ENCODE measurements at regions not wholly inside any gene's neighbourhood (a gene's known extent, or its start where the extent isn't known, plus 50 kb on each side); places are given as distances from the start of the nearest gene placed in this dataset.

- H3K27me3 ChIP-seq (replicated peaks in 2 of 5; ENCODE audit: control insufficient read depth in 4 of 5, insufficient read depth in 5 of 5, low read length in 4 of 5): no peaks in the 10 kb centered on the region
- peaks cover 3 to 12% (median 7%) of the 10 kb centered on the region in 5 experiments for H3K9me3 ChIP-seq (ENCODE audit: control extremely low read depth in 1 of 5, control insufficient read depth in 4 of 5, insufficient read depth in 2 of 5, low read depth in 1 of 5, low read length in 4 of 5)
- H3K4me1 ChIP-seq (ENCODE audit: control extremely low read depth in 1 of 4, control insufficient read depth in 4 of 4, insufficient read depth in 4 of 4, low read length in 3 of 4): no peaks in the 10 kb centered on the region
- H3K4me3 ChIP-seq (ENCODE audit: control insufficient read depth in 1 of 7, extremely low read depth in 1 of 7, insufficient read depth in 4 of 7, low read depth in 2 of 7, low read length in 6 of 7): no peak overlapping the region
- ChIA-PET CTCF (no interaction called here), POLR2A (no interaction called here)
- no peak for DNase-seq
- no peaks in the 10 kb centered on the region for H3K36me3 ChIP-seq (ENCODE audit: control insufficient read depth in 4 of 4, insufficient read depth in 4 of 4, low read length in 3 of 4)
- no peak overlapping the region for H3K27ac ChIP-seq (ENCODE audit: insufficient read depth in 1 of 2, low read depth in 1 of 2, low read length in 2 of 2, poor library complexity in 1 of 2, severe bottlenecking in 2 of 2)
Observed at GRCh38 chr4:30413915-30414314, 306.3 kb upstream of the PCDH7 start.

- Histone ChIP-seq H3K36me3 (ENCODE audit: control insufficient read depth in 4 of 4, insufficient read depth in 4 of 4, low read length in 3 of 4) (no peaks in the 10 kb centered on the region), H3K9me3 (ENCODE audit: control extremely low read depth in 1 of 5, control insufficient read depth in 4 of 5, insufficient read depth in 2 of 5, low read depth in 1 of 5, low read length in 4 of 5) (peaks cover 3 to 12% (median 7%) of the 10 kb centered on the region in 5 experiments), H3K4me3 (ENCODE audit: control insufficient read depth in 1 of 7, extremely low read depth in 1 of 7, insufficient read depth in 4 of 7, low read depth in 2 of 7, low read length in 6 of 7) (no peak overlapping the region), H3K27me3 (replicated peaks in 2 of 5; ENCODE audit: control insufficient read depth in 4 of 5, insufficient read depth in 5 of 5, low read length in 4 of 5) (no peaks in the 10 kb centered on the region), H3K4me1 (ENCODE audit: control extremely low read depth in 1 of 4, control insufficient read depth in 4 of 4, insufficient read depth in 4 of 4, low read length in 3 of 4) (no peaks in the 10 kb centered on the region), H3K27ac (ENCODE audit: insufficient read depth in 1 of 2, low read depth in 1 of 2, low read length in 2 of 2, poor library complexity in 1 of 2, severe bottlenecking in 2 of 2) (no peak overlapping the region)
- POLR2A ChIA-PET: interaction anchor here (0.6 kb wide), 1 partner anchor 72 kb away, joined by 3 read pairs; no protein-coding TSS in a partner anchor
- DNase-seq: no peak
- CTCF ChIA-PET: no interaction called here
- 80% methylated on average over 2 of the region's 3 CpGs for WGBS (ENCODE audit: insufficient coverage)
Observed at GRCh38 chr4:30416547-30416946, 303.6 kb upstream of the PCDH7 start.

GRCh38 chr4:30427932-30428331 lies 292.2 kb upstream of the PCDH7 start:
- Histone ChIP-seq H3K27me3 (replicated peaks in 2 of 5; ENCODE audit: control insufficient read depth in 4 of 5, insufficient read depth in 5 of 5, low read length in 4 of 5) (no peaks in the 10 kb centered on the region), H3K9me3 (ENCODE audit: control extremely low read depth in 1 of 5, control insufficient read depth in 4 of 5, insufficient read depth in 2 of 5, low read depth in 1 of 5, low read length in 4 of 5) (no peaks in the 10 kb centered on the region), H3K4me3 (ENCODE audit: control insufficient read depth in 1 of 7, extremely low read depth in 1 of 7, insufficient read depth in 4 of 7, low read depth in 2 of 7, low read length in 6 of 7) (no peak overlapping the region), H3K27ac (ENCODE audit: insufficient read depth in 1 of 2, low read depth in 1 of 2, low read length in 2 of 2, poor library complexity in 1 of 2, severe bottlenecking in 2 of 2) (no peak overlapping the region), H3K36me3 (ENCODE audit: control insufficient read depth in 4 of 4, insufficient read depth in 4 of 4, low read length in 3 of 4) (no peaks in the 10 kb centered on the region), H3K4me1 (ENCODE audit: control extremely low read depth in 1 of 4, control insufficient read depth in 4 of 4, insufficient read depth in 4 of 4, low read length in 3 of 4) (no peaks in the 10 kb centered on the region)
- DNase-seq: no peak
- ChIA-PET CTCF (no interaction called here), POLR2A (no interaction called here)
- no CpG with 5 or more reads among the region's 2 CpGs for WGBS (ENCODE audit: insufficient coverage)

- no peak overlapping the region for H3K27ac ChIP-seq (ENCODE audit: insufficient read depth in 1 of 2, low read depth in 1 of 2, low read length in 2 of 2, poor library complexity in 1 of 2, severe bottlenecking in 2 of 2)
- no peaks in the 10 kb centered on the region for H3K27me3 ChIP-seq (replicated peaks in 2 of 5; ENCODE audit: control insufficient read depth in 4 of 5, insufficient read depth in 5 of 5, low read length in 4 of 5)
- DNase-seq: no peak
- H3K9me3 ChIP-seq (ENCODE audit: control extremely low read depth in 1 of 5, control insufficient read depth in 4 of 5, insufficient read depth in 2 of 5, low read depth in 1 of 5, low read length in 4 of 5): no peaks in the 10 kb centered on the region
- CTCF ChIA-PET: no interaction called here
- H3K4me1 ChIP-seq (ENCODE audit: control extremely low read depth in 1 of 4, control insufficient read depth in 4 of 4, insufficient read depth in 4 of 4, low read length in 3 of 4): no peaks in the 10 kb centered on the region
- POLR2A ChIA-PET: no interaction called here
- WGBS (ENCODE audit: insufficient coverage): 100% methylated on average over 2 of the region's 6 CpGs
- no peaks in the 10 kb centered on the region for H3K36me3 ChIP-seq (ENCODE audit: control insufficient read depth in 4 of 4, insufficient read depth in 4 of 4, low read length in 3 of 4)
- no peak overlapping the region for H3K4me3 ChIP-seq (ENCODE audit: control insufficient read depth in 1 of 7, extremely low read depth in 1 of 7, insufficient read depth in 4 of 7, low read depth in 2 of 7, low read length in 6 of 7)
Observed at GRCh38 chr4:30429813-30430761, 290.1 kb upstream of the PCDH7 start.

- CTCF ChIA-PET: no interaction called here
- Histone ChIP-seq H3K27ac (ENCODE audit: insufficient read depth in 1 of 2, low read depth in 1 of 2, low read length in 2 of 2, poor library complexity in 1 of 2, severe bottlenecking in 2 of 2) (no peak overlapping the region), H3K4me1 (ENCODE audit: control extremely low read depth in 1 of 4, control insufficient read depth in 4 of 4, insufficient read depth in 4 of 4, low read length in 3 of 4) (no peaks in the 10 kb centered on the region), H3K4me3 (ENCODE audit: control insufficient read depth in 1 of 7, extremely low read depth in 1 of 7, insufficient read depth in 4 of 7, low read depth in 2 of 7, low read length in 6 of 7) (peak overlapping the region in 1 of 7 experiments; percentile 9), H3K36me3 (ENCODE audit: control insufficient read depth in 4 of 4, insufficient read depth in 4 of 4, low read length in 3 of 4) (no peaks in the 10 kb centered on the region), H3K27me3 (replicated peaks in 2 of 5; ENCODE audit: control insufficient read depth in 4 of 5, insufficient read depth in 5 of 5, low read length in 4 of 5) (no peaks in the 10 kb centered on the region), H3K9me3 (ENCODE audit: control extremely low read depth in 1 of 5, control insufficient read depth in 4 of 5, insufficient read depth in 2 of 5, low read depth in 1 of 5, low read length in 4 of 5) (no peaks in the 10 kb centered on the region)
- no peak for DNase-seq
- POLR2A ChIA-PET: no interaction called here
- 50% methylated on average over 2 of the region's 2 CpGs for WGBS (ENCODE audit: insufficient coverage)
Observed at GRCh38 chr4:30434656-30435055, 285.5 kb upstream of the PCDH7 start.

GRCh38 chr4:30436394-30436793 lies 283.8 kb upstream of the PCDH7 start:
- Histone ChIP-seq H3K27ac (ENCODE audit: insufficient read depth in 1 of 2, low read depth in 1 of 2, low read length in 2 of 2, poor library complexity in 1 of 2, severe bottlenecking in 2 of 2) (no peak overlapping the region), H3K9me3 (ENCODE audit: control extremely low read depth in 1 of 5, control insufficient read depth in 4 of 5, insufficient read depth in 2 of 5, low read depth in 1 of 5, low read length in 4 of 5) (no peaks in the 10 kb centered on the region), H3K4me3 (ENCODE audit: control insufficient read depth in 1 of 7, extremely low read depth in 1 of 7, insufficient read depth in 4 of 7, low read depth in 2 of 7, low read length in 6 of 7) (no peak overlapping the region), H3K36me3 (ENCODE audit: control insufficient read depth in 4 of 4, insufficient read depth in 4 of 4, low read length in 3 of 4) (no peaks in the 10 kb centered on the region), H3K4me1 (ENCODE audit: control extremely low read depth in 1 of 4, control insufficient read depth in 4 of 4, insufficient read depth in 4 of 4, low read length in 3 of 4) (no peaks in the 10 kb centered on the region), H3K27me3 (replicated peaks in 2 of 5; ENCODE audit: control insufficient read depth in 4 of 5, insufficient read depth in 5 of 5, low read length in 4 of 5) (no peaks in the 10 kb centered on the region)
- no peak for DNase-seq
- POLR2A ChIA-PET: no interaction called here
- no CpG with 5 or more reads among the region's 1 CpG for WGBS (ENCODE audit: insufficient coverage)
- CTCF ChIA-PET: no interaction called here

- Histone ChIP-seq H3K36me3 (ENCODE audit: control insufficient read depth in 4 of 4, insufficient read depth in 4 of 4, low read length in 3 of 4) (no peaks in the 10 kb centered on the region), H3K4me3 (ENCODE audit: control insufficient read depth in 1 of 7, extremely low read depth in 1 of 7, insufficient read depth in 4 of 7, low read depth in 2 of 7, low read length in 6 of 7) (no peak overlapping the region), H3K9me3 (ENCODE audit: control extremely low read depth in 1 of 5, control insufficient read depth in 4 of 5, insufficient read depth in 2 of 5, low read depth in 1 of 5, low read length in 4 of 5) (no peaks in the 10 kb centered on the region), H3K4me1 (ENCODE audit: control extremely low read depth in 1 of 4, control insufficient read depth in 4 of 4, insufficient read depth in 4 of 4, low read length in 3 of 4) (no peaks in the 10 kb centered on the region), H3K27ac (ENCODE audit: insufficient read depth in 1 of 2, low read depth in 1 of 2, low read length in 2 of 2, poor library complexity in 1 of 2, severe bottlenecking in 2 of 2) (no peak overlapping the region), H3K27me3 (replicated peaks in 2 of 5; ENCODE audit: control insufficient read depth in 4 of 5, insufficient read depth in 5 of 5, low read length in 4 of 5) (no peaks in the 10 kb centered on the region)
- WGBS (ENCODE audit: insufficient coverage): 94% methylated on average over 2 of the region's 3 CpGs
- no peak for DNase-seq
- ChIA-PET POLR2A (no interaction called here), CTCF (no interaction called here)
Observed at GRCh38 chr4:30437316-30437715, 282.9 kb upstream of the PCDH7 start.
